ENCODE measurements at regions not wholly inside any gene's neighbourhood (a gene's known extent, or its start where the extent isn't known, plus 50 kb on each side); places are given as distances from the start of the nearest gene placed in this dataset.

DNA sequence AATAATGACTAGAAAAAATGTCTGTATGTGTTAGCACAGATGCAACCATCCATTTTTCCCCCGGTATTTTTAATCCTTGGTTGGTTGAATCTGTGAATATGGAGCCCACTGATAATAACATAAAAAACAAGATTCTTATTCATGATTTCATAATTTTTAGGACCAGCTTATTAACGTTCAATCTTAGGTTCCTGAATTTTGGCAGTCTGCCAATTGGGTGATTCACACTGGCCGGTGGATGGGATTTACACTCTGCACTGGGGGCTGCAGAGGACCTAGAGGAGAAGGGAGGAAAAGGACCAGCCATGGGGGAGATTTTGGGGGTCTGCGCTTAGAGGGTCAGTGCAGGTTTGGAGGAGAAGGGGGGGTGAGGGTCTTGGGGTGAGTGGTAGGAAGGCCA, 327.9 kb downstream of the ACTR3B start:
- no peaks in the 10 kb centered on the region for H3K4me1 ChIP-seq (ENCODE audit: control insufficient read depth, insufficient read depth, low read length)
- H3K4me3 ChIP-seq (ENCODE audit: low read depth, low read length), result no peak overlapping the region
- POLR2A ChIA-PET, result no interaction called here
- CTCF ChIA-PET, result no interaction called here
- H3K27ac ChIP-seq (ENCODE audit: extremely low read depth, low read depth, low read length), result no peak overlapping the region
- no peaks in the 10 kb centered on the region for H3K36me3 ChIP-seq (ENCODE audit: control insufficient read depth in 2 of 2, insufficient read depth in 1 of 2, low read length in 2 of 2)
- no peak for TF ChIP-seq SP3 (tag by site-specific recombination; IDR thresholded peaks at IDR 0.05)
- 0 out of 2 replicates have a peak, but pooled peaks have one; percentile 15 for TF ChIP-seq ZNF777 (tag by site-specific recombination; IDR thresholded peaks at IDR 0.05; ENCODE audit: borderline replicate concordance)
- no peak for TF ChIP-seq PRDM1 (tag by site-specific recombination; IDR thresholded peaks at IDR 0.05)
- TF ChIP-seq SCRT1 (tag by site-specific recombination; IDR thresholded peaks at IDR 0.05; ENCODE audit: borderline replicate concordance), result no peak
- TF ChIP-seq ZNF660 (tag by site-specific recombination; IDR thresholded peaks at IDR 0.05), result peak; percentile 81; the same call in 1 of the 2 replicates
- no peaks in the 10 kb centered on the region for H3K9me3 ChIP-seq (ENCODE audit: control insufficient read depth, insufficient read depth, low read depth, low read length)

DNA sequence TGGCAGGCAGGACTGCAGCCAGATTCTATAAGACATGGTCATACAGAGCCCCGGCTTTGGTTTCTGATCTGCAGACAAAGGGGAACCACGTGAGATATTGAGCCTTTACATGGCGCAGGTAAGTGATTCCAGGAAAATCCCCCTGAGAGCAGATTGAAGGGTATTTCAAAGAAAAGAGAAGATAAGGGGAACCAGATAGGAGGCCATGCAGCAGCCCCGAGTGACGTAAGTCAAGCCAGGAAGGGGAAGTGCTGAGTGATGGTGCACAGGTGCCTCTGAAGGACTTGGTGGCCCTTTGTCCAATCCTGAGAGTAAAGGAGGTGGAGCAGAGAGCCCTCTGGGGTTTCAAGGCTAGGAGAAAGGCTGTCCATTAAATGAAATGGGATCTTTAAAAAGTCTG, 329.0 kb downstream of the ACTR3B start:
- TF ChIP-seq ZNF248 (tag by site-specific recombination; IDR thresholded peaks at IDR 0.05), result no peak
- H3K4me3 ChIP-seq (ENCODE audit: low read depth, low read length), result no peak overlapping the region
- ChIA-PET POLR2A (no interaction called here), CTCF (no interaction called here)
- no peaks in the 10 kb centered on the region for H3K9me3 ChIP-seq (ENCODE audit: control insufficient read depth, insufficient read depth, low read depth, low read length)
- no peaks in the 10 kb centered on the region for H3K36me3 ChIP-seq (ENCODE audit: control insufficient read depth in 2 of 2, insufficient read depth in 1 of 2, low read length in 2 of 2)
- H3K27ac ChIP-seq (ENCODE audit: extremely low read depth, low read depth, low read length), result no peak overlapping the region
- H3K4me1 ChIP-seq (ENCODE audit: control insufficient read depth, insufficient read depth, low read length), result no peaks in the 10 kb centered on the region

- ChIA-PET POLR2A (no interaction called here), CTCF (no interaction called here)
- Histone ChIP-seq H3K9me3 (ENCODE audit: control insufficient read depth, insufficient read depth, low read depth, low read length) (no peaks in the 10 kb centered on the region), H3K36me3 (ENCODE audit: control insufficient read depth in 2 of 2, insufficient read depth in 1 of 2, low read length in 2 of 2) (no peaks in the 10 kb centered on the region), H3K4me3 (ENCODE audit: low read depth, low read length) (no peak overlapping the region), H3K27ac (ENCODE audit: extremely low read depth, low read depth, low read length) (no peak overlapping the region), H3K4me1 (ENCODE audit: control insufficient read depth, insufficient read depth, low read length) (no peaks in the 10 kb centered on the region)
- TF ChIP-seq ZNF280D (tag by site-specific recombination; IDR thresholded peaks at IDR 0.05) (no peak), ZNF324 (tag by site-specific recombination; IDR thresholded peaks at IDR 0.05) (no peak), SP7 (tag by site-specific recombination; IDR thresholded peaks at IDR 0.05) (no peak), ZEB2 (tag by site-specific recombination; IDR thresholded peaks at IDR 0.05) (no peak), ZNF677 (tag by site-specific recombination; IDR thresholded peaks at IDR 0.05) (no peak), ZNF433 (tag by site-specific recombination; IDR thresholded peaks at IDR 0.05; ENCODE audit: low read depth) (no peak), ZNF600 (tag by site-specific recombination; IDR thresholded peaks at IDR 0.05) (no peak), ZNF174 (tag by site-specific recombination; IDR thresholded peaks at IDR 0.05) (no peak), ZNF398 (tag by site-specific recombination; IDR thresholded peaks at IDR 0.05) (no peak)
These were observed 330.7 kb downstream of the ACTR3B start for GRCh38 chr7:153090209-153090608.

DNA sequence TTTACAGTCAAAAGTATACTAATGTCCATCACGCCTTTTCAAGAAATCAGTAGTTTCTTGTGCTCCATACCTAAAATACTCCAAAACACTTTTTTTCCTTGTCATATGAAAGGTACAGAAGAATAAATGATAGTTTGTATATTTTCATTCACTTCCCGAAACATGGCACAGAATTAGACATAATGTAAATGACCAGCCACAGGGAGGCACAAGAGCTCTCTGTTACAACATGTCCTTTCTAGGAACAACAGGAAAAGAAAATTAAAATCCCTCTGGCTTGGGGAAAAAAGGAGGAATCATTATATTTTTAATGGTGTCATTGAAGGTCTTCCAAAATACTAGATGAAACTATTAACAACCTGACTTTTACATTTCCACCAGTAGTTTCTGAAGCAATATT, 331.2 kb downstream of the ACTR3B start:
- CTCF ChIA-PET, result no interaction called here
- no peak overlapping the region for H3K27ac ChIP-seq (ENCODE audit: extremely low read depth, low read depth, low read length)
- H3K36me3 ChIP-seq (ENCODE audit: control insufficient read depth in 2 of 2, insufficient read depth in 1 of 2, low read length in 2 of 2), result no peaks in the 10 kb centered on the region
- H3K9me3 ChIP-seq (ENCODE audit: control insufficient read depth, insufficient read depth, low read depth, low read length), result no peaks in the 10 kb centered on the region
- POLR2A ChIA-PET, result no interaction called here
- TF ChIP-seq ZNF138 (tag by site-specific recombination; IDR thresholded peaks at IDR 0.05; ENCODE audit: borderline replicate concordance), result no peak
- no peak for TF ChIP-seq ZNF692 (tag by site-specific recombination; IDR thresholded peaks at IDR 0.05)
- no peak for TF ChIP-seq ZNF266 (tag by site-specific recombination; IDR thresholded peaks at IDR 0.05; ENCODE audit: low read depth)
- TF ChIP-seq ZNF248 (tag by site-specific recombination; IDR thresholded peaks at IDR 0.05), result no peak
- no peak for TF ChIP-seq ZNF544 (tag by site-specific recombination; IDR thresholded peaks at IDR 0.05)
- no peak for TF ChIP-seq ZNF169 (tag by site-specific recombination; IDR thresholded peaks at IDR 0.05)
- TF ChIP-seq ZNF311 (tag by site-specific recombination; IDR thresholded peaks at IDR 0.05; ENCODE audit: borderline replicate concordance), result no peak
- no peaks in the 10 kb centered on the region for H3K4me1 ChIP-seq (ENCODE audit: control insufficient read depth, insufficient read depth, low read length)
- no peak overlapping the region for H3K4me3 ChIP-seq (ENCODE audit: low read depth, low read length)
